Colon (tissue), 2 donors: ENCODE measurements at regions not wholly inside any gene's neighbourhood (a gene's known extent, or its start where the extent isn't known, plus 50 kb on each side); places are given as distances from the start of the nearest gene placed in this dataset.

ENCODE experiments used
- FAIRE-seq: peaks from 2 replicates; lab custom pipeline; 2012; peaks lifted over from hg19 to GRCh38; lab: Jason Lieb, UNC
- donor health status: control.
- donor health status: control.

DNA sequence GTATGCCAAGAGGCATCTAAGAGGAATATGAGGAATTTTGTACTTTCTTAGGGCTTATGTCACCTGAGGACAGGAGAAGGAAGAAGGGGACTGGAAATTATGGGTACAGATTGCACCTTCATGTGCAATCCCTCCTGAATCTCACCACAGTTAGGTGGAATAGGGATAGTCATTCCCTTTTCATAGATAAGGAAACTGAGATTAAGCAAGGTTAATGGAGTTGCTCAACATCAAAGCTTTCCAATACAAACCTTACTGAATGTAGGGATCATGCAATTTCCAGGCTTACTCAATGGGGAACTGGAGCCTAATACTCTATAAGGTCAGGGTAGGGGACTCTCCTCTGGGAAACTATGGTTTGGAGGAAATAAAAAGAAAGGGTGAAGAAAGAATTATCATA, 133.0 kb downstream of the C11orf87 start:
- FAIRE-seq: no peak

DNA sequence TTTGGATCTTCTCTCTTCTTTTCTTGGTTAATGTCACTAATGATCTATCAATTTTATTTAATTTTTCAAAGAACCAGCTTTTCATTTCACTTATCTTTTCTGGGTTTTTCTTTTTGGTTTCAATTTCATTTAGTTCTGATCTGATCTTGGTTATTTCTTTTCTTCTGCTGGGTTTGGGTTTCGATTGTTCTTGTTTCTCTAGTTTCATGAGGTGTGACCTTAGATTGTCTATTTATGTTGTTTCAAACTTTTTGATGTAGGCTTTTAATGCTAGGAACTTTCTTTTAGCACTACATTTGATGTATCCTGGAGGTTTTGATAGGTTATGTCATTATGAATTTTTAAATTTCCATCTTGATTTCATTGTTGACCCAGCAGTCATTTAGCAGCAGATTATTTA, 142.3 kb downstream of the C11orf87 start:
- FAIRE-seq: no peak

GRCh38 chr11:109582470-109582869, 160.5 kb downstream of the C11orf87 start:
- FAIRE-seq: no peak

DNA sequence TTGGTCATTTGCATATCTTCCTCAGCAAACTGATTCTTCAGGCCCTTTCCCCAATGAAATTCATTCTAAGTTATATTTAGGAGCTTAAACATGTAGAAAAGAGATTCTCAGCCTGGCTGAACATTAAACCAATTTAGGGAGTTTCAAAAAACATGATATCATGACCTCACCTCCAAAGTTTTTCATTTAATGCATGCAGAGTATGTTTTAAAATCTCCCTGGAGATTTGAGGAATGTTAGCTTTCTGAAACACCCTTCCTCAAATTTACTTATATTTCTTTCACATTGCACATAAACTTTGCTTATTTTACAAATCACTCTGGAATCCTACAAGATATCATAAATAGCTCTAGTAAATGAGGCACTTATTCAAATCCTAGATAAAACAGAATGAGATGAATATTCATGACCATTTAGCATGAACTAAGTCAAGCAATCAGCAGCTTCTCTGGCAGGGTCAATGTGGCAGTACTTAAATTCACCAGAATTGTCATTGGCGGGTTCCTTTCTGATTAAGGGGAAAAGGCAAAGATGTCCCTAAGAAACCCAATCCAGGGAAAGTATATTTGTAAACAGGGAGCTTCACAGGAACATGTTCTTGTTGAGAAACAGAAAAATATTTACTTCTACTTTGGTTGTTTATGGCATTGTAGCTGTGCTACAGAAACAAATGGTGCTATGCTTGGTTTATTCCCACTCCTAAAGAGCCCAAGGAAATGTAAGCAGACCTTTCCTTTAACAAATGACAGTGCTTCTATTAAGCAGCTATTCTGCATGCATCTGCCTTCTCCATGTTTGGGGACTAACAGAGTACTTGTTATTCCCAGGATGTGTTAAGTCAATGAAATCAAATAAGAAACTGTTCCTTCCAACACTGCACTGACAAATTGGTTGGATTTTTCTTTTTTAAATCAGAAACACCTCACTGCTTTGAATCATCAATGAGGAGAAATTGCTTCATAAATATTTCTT, 162.3 kb downstream of the C11orf87 start:
- no peak for FAIRE-seq

DNA sequence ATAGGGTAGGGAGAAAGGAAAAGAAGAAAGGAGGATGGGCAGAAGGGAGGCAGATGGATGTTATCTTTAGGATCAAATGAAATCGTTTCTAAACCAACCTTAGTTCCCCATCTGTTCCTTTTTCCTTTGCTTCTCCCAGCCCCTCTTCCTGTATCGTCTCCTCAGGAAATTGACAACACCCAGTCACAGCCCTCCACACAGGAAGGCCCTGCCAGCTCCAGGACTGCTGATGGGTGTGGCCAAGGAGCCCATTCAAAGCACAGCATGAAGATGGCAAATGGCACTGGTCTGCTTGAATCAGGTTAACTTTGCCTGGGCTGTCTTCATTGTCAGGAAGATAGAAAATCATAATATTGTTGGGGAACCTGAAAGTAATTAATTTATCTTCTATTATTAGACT, 164.8 kb downstream of the C11orf87 start:
- FAIRE-seq: no peak

- FAIRE-seq: no peak
Measured at GRCh38 chr11:109590782-109591181, 168.8 kb downstream of the C11orf87 start.

GRCh38 chr11:109597336-109597735, 175.3 kb downstream of the C11orf87 start:
- no peak for FAIRE-seq

DNA sequence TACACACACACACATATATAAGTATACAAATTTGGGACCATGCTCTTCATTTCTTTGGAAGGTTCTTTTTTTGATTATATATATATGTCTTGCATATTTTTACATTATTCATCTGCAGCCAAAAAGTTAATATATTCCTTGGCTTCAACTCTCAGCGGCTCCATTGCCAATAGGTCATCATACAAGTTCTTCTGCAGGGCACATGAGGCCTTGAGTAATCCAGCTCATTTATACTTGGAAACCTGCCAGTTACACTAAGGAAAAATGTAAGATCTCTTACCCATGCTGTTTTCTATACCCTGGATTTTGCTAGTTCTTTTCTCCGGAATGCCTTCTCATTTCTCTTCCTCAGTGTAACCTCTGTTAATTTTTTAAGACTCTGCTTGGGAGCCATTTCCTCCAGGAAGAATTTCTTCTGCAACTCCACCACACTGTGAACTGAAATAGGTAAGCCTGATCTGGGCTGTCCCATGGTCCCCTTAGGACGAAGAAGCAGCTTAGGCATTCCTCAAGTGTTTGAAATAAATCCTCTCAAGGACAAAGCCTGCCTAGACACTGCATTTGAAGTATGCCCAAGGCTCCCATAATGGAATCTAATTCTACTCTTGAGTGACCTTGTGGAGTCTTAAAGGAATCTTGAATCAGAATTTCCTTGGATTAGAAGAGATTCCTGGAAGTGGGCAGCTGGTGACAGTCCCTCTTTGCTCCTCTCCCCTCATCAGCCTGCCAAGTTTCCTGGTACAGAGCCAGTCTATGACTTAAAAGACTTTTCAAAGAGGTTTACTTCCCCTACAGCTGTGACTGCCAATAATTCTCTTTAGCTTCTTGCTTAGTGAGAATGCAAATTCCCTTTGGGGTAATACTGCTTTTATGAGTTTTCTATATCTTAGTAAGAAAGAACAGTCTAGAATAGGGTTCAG, 182.8 kb downstream of the C11orf87 start:
- no peak for FAIRE-seq

DNA sequence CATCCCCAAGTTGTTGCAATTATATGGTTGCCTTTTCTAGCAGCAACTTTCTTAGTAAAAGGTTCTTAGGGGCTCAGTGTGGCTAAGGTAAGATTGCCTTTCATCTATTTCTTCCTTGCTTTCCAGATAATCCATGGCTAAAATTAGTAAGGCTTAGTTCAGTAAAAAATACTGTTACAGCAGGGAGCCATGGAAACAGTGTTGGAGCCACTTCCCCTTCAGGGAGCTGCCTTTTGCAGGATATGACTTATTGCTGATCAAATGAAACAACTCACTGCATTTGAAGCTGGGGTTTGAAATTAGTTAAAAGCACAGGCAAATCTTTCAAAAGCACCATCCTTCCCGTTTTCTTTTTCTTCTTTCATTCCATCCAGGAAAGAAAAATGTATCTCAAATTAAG, 184.3 kb downstream of the C11orf87 start:
- no peak for FAIRE-seq

GRCh38 chr11:109609454-109610185, 187.6 kb downstream of the C11orf87 start:
- no peak for FAIRE-seq

DNA sequence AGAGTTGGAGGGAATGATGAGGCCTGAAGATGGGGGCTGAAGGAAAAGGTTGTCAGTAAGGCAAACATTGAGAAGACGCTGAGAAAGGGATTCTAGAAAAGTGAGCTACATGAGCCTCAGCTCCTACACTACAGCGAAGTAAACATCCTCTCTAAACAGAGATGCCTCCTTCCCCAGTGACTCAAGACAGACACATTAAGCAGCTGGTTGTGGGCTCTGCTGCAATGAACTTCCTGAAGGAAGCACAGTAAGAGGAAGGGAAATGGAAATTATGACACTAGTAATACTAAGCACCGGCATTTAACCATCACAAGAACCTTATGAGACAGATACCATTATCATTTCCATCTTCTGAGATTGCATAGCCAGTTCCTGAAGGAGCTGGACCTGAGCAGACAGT, 190.5 kb downstream of the C11orf87 start:
- FAIRE-seq: no peak

- FAIRE-seq: no peak
Measured at GRCh38 chr11:109619498-109619897, 197.5 kb downstream of the C11orf87 start.

- no peak for FAIRE-seq
Measured at GRCh38 chr11:109629734-109630133, 207.7 kb downstream of the C11orf87 start.

DNA sequence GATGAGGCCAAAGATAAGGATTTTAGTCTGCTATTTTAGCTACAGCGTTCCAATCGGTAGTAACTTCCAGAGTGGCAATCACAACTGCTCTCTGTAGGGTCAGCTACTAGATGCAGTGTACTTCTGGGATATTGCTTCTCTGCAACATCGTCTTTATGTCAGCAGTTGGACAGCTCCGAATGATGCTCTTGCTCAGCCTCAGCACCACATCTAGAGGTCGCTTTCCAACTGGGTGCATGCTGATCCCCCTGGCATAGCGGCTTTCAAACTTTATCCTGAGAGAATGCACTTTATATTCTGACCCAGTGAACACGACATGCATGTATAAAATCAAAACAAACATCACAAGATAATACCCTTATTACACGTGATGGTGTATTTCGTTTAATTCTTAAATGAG, 219.6 kb downstream of the C11orf87 start:
- FAIRE-seq: no peak

GRCh38 chr11:109644152-109644551, 222.2 kb downstream of the C11orf87 start:
- FAIRE-seq: no peak

DNA sequence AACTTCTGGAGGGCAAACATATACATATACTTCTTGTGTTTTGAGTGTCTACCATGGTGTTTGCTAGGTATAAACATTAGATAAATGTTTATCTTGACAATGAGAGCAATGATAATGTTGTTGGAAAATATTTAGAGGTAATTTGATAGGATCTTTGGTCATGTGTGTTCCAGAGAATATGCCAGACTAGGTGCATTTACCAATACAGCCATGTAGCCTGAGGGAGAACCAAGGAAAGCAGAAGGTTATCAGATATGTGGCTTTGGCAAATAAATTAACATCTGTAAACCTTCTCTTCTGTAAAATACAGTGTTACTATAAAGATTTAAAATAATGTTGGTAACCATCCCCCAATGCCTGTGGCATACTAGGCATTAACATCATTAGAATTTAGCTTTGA, 226.8 kb downstream of the C11orf87 start:
- FAIRE-seq: no peak

DNA sequence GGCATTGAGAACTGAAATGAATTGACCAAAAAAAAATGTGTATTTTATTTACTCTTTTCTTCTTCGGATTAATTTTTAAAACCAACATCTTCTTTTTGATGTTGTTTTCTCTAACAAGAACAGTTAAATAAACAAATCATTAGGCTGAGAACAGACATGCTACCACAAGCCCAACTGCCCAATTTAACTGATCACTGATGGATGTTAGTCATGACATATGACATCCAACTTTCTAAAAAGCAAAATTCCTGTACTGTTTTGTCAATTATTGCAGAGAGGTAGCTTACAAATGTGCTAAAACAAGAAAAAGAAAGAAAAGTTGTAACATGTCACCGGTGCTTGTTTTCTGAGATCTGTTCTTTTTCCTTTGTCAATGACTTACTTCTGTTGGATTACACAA, 232.1 kb downstream of the C11orf87 start:
- no peak for FAIRE-seq

GRCh38 chr11:109658190-109658589, 236.2 kb downstream of the C11orf87 start:
- FAIRE-seq: no peak

DNA sequence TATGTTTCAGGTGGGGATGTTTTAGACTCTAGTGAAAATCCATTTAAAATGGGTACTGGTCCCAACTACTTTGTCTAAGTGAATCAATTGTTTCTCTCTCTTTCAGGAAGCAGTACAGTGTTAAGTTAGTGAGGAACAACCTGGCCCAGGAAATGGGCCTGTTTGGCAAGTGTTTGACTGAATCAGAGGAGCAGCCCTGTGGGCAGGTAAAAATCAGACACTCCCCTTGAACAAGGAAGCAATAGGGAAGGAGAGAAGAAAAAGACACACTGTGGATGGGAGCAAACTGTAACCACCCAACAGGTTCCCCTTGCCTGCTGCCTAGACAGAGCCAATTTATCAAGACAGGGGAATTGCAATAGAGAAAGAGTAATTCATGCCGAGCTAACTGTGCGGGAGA, 245.7 kb downstream of the C11orf87 start:
- no peak for FAIRE-seq

DNA sequence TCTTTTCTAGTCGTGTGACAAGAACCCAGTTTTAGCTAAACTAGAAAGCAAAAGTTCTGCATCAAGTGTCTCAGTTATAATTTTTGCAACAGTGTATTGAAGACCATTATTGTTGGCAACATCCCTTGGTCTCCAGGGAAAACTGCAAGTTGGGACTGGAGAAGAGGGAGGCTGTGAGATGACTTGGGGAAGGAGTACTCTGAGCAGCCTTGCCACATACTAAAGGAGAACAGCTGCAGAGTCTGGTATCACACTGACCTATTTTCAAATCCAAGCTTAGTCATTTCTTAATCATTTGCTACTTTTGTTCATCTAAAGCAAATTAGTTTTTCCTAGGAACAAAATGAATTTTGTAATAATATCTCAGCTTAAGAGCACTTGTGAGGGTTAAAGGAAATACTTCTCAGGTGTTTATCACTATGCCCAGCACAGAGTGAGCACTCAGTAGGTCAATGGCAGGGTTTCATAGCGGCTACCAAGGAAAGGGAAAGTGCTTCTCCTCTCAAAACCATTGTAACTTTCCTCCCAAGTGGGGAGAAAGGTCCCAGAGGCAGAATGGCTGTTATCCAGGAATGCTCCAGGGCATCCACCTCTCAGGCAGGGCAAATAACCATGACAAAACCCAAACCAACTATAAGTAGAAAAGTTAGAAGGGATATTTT, 247.1 kb downstream of the C11orf87 start:
- no peak for FAIRE-seq

DNA sequence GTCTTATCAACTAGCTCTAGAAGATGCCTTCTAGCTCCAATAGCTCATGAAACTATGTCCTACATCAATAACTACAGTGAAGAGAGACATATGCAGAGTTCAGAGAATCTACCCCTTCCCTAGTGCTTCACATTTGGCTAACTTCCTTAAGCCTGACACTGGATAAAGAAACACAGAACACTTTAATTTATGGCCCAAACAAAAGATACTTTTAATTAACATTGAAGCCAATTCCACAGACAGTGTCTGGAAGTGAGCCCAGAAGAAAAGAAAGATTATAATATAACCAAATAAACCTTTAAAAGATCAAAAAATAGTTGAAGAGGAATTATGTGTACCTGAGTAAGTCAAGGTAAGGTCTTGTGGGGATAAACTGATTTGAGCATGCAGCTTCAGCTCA, 255.2 kb downstream of the C11orf87 start:
- FAIRE-seq: no peak

- no peak for FAIRE-seq
Measured at GRCh38 chr11:109677876-109678275, 255.9 kb downstream of the C11orf87 start.
